ENCODE measurements at regions not wholly inside any gene's neighbourhood (a gene's known extent, or its start where the extent isn't known, plus 50 kb on each side); places are given as distances from the start of the nearest gene placed in this dataset.
"Not testable (repeated sequence)": the region's sequence is repeated elsewhere in the genome, so short reads cannot be mapped to it uniquely, and the experiment has no call there.

DNA sequence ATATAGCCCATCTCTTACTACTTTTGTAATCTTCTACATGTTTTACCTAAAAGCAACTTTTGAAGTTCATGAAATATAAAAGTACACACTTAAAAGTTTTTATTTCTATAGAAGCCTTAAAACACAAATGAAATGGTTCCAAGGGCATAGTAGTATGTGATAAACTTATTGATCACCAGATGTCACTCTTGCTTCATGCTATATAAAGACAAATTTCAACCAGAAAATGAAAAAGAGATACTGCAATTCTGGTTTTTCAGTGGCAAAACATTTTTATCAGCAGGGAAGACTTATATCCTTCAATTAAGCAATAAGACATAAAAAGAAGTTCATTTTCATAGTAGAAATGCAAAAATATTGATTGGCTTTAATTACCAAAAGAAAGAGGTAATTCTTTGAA lies 69.4 kb upstream of the FBXL17 start:
- TF ChIP-seq POLR2AphosphoS5 (IDR thresholded peaks at IDR 0.05; ENCODE audit: low read depth), result no peak
- TF ChIP-seq, protein P1, sequence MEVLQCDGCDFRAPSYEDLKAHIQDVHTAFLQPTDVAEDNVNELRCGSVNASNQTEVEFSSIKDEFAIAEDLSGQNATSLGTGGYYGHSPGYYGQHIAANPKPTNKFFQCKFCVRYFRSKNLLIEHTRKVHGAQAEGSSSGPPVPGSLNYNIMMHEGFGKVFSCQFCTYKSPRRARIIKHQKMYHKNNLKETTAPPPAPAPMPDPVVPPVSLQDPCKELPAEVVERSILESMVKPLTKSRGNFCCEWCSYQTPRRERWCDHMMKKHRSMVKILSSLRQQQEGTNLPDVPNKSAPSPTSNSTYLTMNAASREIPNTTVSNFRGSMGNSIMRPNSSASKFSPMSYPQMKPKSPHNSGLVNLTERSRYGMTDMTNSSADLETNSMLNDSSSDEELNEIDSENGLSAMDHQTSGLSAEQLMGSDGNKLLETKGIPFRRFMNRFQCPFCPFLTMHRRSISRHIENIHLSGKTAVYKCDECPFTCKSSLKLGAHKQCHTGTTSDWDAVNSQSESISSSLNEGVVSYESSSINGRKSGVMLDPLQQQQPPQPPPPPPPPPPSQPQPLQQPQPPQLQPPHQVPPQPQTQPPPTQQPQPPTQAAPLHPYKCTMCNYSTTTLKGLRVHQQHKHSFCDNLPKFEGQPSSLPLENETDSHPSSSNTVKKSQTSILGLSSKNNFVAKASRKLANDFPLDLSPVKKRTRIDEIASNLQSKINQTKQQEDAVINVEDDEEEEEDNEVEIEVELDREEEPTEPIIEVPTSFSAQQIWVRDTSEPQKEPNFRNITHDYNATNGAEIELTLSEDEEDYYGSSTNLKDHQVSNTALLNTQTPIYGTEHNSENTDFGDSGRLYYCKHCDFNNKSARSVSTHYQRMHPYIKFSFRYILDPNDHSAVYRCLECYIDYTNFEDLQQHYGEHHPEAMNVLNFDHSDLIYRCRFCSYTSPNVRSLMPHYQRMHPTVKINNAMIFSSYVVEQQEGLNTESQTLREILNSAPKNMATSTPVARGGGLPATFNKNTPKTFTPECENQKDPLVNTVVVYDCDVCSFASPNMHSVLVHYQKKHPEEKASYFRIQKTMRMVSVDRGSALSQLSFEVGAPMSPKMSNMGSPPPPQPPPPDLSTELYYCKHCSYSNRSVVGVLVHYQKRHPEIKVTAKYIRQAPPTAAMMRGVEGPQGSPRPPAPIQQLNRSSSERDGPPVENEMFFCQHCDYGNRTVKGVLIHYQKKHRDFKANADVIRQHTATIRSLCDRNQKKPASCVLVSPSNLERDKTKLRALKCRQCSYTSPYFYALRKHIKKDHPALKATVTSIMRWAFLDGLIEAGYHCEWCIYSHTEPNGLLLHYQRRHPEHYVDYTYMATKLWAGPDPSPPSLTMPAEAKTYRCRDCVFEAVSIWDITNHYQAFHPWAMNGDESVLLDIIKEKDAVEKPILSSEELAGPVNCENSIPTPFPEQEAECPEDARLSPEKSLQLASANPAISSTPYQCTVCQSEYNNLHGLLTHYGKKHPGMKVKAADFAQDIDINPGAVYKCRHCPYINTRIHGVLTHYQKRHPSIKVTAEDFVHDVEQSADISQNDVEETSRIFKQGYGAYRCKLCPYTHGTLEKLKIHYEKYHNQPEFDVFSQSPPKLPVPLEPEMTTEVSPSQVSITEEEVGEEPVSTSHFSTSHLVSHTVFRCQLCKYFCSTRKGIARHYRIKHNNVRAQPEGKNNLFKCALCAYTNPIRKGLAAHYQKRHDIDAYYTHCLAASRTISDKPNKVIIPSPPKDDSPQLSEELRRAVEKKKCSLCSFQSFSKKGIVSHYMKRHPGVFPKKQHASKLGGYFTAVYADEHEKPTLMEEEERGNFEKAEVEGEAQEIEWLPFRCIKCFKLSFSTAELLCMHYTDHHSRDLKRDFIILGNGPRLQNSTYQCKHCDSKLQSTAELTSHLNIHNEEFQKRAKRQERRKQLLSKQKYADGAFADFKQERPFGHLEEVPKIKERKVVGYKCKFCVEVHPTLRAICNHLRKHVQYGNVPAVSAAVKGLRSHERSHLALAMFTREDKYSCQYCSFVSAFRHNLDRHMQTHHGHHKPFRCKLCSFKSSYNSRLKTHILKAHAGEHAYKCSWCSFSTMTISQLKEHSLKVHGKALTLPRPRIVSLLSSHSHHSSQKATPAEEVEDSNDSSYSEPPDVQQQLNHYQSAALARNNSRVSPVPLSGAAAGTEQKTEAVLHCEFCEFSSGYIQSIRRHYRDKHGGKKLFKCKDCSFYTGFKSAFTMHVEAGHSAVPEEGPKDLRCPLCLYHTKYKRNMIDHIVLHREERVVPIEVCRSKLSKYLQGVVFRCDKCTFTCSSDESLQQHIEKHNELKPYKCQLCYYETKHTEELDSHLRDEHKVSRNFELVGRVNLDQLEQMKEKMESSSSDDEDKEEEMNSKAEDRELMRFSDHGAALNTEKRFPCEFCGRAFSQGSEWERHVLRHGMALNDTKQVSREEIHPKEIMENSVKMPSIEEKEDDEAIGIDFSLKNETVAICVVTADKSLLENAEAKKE (CRISPR knock-in tag; IDR thresholded peaks at IDR 0.05), result no peak
- TF ChIP-seq, protein P2, sequence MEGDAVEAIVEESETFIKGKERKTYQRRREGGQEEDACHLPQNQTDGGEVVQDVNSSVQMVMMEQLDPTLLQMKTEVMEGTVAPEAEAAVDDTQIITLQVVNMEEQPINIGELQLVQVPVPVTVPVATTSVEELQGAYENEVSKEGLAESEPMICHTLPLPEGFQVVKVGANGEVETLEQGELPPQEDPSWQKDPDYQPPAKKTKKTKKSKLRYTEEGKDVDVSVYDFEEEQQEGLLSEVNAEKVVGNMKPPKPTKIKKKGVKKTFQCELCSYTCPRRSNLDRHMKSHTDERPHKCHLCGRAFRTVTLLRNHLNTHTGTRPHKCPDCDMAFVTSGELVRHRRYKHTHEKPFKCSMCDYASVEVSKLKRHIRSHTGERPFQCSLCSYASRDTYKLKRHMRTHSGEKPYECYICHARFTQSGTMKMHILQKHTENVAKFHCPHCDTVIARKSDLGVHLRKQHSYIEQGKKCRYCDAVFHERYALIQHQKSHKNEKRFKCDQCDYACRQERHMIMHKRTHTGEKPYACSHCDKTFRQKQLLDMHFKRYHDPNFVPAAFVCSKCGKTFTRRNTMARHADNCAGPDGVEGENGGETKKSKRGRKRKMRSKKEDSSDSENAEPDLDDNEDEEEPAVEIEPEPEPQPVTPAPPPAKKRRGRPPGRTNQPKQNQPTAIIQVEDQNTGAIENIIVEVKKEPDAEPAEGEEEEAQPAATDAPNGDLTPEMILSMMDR (conservative IDR thresholded peaks at IDR 0.05; ENCODE audit: low read depth in 2 of 2), result peak in 1 of 2 experiments; percentile 60; a peak in 3 of 4 replicates
- TF ChIP-seq, protein P3, sequence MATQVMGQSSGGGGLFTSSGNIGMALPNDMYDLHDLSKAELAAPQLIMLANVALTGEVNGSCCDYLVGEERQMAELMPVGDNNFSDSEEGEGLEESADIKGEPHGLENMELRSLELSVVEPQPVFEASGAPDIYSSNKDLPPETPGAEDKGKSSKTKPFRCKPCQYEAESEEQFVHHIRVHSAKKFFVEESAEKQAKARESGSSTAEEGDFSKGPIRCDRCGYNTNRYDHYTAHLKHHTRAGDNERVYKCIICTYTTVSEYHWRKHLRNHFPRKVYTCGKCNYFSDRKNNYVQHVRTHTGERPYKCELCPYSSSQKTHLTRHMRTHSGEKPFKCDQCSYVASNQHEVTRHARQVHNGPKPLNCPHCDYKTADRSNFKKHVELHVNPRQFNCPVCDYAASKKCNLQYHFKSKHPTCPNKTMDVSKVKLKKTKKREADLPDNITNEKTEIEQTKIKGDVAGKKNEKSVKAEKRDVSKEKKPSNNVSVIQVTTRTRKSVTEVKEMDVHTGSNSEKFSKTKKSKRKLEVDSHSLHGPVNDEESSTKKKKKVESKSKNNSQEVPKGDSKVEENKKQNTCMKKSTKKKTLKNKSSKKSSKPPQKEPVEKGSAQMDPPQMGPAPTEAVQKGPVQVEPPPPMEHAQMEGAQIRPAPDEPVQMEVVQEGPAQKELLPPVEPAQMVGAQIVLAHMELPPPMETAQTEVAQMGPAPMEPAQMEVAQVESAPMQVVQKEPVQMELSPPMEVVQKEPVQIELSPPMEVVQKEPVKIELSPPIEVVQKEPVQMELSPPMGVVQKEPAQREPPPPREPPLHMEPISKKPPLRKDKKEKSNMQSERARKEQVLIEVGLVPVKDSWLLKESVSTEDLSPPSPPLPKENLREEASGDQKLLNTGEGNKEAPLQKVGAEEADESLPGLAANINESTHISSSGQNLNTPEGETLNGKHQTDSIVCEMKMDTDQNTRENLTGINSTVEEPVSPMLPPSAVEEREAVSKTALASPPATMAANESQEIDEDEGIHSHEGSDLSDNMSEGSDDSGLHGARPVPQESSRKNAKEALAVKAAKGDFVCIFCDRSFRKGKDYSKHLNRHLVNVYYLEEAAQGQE (IDR thresholded peaks at IDR 0.05; ENCODE audit: unreplicated experiment), result no peak
- Histone ChIP-seq H3K4me1 (ENCODE audit: insufficient read depth) (no peaks in the 10 kb centered on the region), H3K79me2 (replicated peaks; ENCODE audit: insufficient read depth) (no peaks in the 10 kb centered on the region), H4K20me1 (replicated peaks; ENCODE audit: insufficient read depth) (no peaks in the 10 kb centered on the region), H3K27me3 (ENCODE audit: insufficient read depth) (no peaks in the 10 kb centered on the region), H2AFZ (no peak overlapping the region), H3K4me3 (no peak overlapping the region), H3K27ac (ENCODE audit: low read depth) (no peak overlapping the region), H3K36me3 (ENCODE audit: insufficient read depth) (no peaks in the 10 kb centered on the region; the same call in 1 of the 2 replicates), H3K4me2 (no peak overlapping the region), H3K9me2 (ENCODE audit: insufficient read depth) (no peaks in the 10 kb centered on the region), H3F3A (replicated peaks; ENCODE audit: low read depth) (no peaks in the 10 kb centered on the region)
- Mint-ChIP-seq H3K27ac (no peak overlapping the region), H3K9me3 (peaks cover 41% of the 10 kb centered on the region), H3K4me3 (no peak overlapping the region), H3K27me3 (ENCODE audit: insufficient read depth, low read depth, poor library complexity) (peaks cover 5% of the 10 kb centered on the region), H3K36me3 (ENCODE audit: low read depth) (peaks cover 27% of the 10 kb centered on the region), H3K4me1 (no peaks in the 10 kb centered on the region)
- DNase-seq (ENCODE audit: low spot score) (peak; percentile 33), ATAC-seq (no peak)

DNA sequence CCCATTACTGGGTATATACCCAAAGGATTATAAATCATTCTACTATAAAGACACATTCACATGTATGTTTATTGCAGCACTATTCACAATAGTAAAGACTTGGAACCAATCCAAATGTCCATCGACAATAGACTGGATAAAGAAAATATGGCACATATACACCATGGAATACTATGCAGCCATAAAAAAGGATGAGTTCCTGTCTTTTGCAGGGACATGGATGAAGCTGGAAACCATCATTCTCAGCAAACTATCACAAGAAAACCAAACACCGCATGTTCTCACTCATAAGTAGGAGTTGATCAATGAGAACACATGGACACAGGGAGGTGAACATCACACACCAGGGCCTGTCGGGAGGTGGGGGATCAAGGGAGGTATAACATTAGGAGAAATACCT lies 62.2 kb upstream of the FBXL17 start:
- not testable (repeated sequence) for H4K20me1 ChIP-seq (replicated peaks; ENCODE audit: insufficient read depth); H3F3A ChIP-seq (replicated peaks; ENCODE audit: low read depth); ATAC-seq; H3K4me2 ChIP-seq; H3K4me1 ChIP-seq (ENCODE audit: insufficient read depth); H3K79me2 ChIP-seq (replicated peaks; ENCODE audit: insufficient read depth); H2AFZ ChIP-seq; H3K4me3 Mint-ChIP-seq; H3K4me1 Mint-ChIP-seq; H3K27me3 ChIP-seq (ENCODE audit: insufficient read depth); H3K27me3 Mint-ChIP-seq (ENCODE audit: insufficient read depth, low read depth, poor library complexity); H3K4me3 ChIP-seq; DNase-seq (ENCODE audit: low spot score); H3K9me2 ChIP-seq (ENCODE audit: insufficient read depth); H3K27ac Mint-ChIP-seq; H3K36me3 Mint-ChIP-seq (ENCODE audit: low read depth); H3K36me3 ChIP-seq (ENCODE audit: insufficient read depth); H3K27ac ChIP-seq (ENCODE audit: low read depth)
- H3K9me3 Mint-ChIP-seq, result peaks cover 18% of the 10 kb centered on the region

DNA sequence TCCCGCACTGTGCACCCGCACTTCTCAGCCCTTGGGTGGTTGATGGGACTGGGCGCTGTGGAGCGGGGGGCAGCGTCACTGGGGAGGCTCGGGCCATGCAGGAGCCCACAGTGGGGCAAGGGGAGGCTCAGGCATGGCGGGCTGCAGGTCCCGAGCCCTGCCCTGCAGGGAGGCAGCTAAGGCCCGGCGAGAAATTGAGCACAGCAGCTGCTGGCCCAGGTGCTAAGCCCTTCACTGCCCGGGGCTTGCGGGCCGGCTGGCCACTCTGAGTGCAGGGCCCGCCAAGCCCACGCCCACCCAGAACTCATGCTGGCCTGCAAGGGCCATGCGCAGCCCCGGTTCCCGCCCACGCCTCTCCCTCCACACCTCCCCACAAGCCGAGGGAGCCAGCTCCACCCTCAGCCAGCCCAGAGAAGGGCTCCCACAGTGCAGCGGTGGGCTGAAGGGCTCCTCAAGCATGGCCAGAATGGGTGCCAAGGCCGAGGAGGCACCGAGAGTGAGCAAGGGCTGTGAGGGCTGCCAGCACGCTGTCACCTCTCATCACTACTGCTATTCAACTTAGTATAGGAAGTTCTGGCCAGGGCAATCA lies 60.3 kb upstream of the FBXL17 start:
- H3K27me3 Mint-ChIP-seq (ENCODE audit: insufficient read depth, low read depth, poor library complexity); H3K27ac Mint-ChIP-seq; H3K36me3 ChIP-seq (ENCODE audit: insufficient read depth); DNase-seq (ENCODE audit: low spot score); H4K20me1 ChIP-seq (replicated peaks; ENCODE audit: insufficient read depth); ATAC-seq; H3K79me2 ChIP-seq (replicated peaks; ENCODE audit: insufficient read depth); H3K4me1 Mint-ChIP-seq; H3K27ac ChIP-seq (ENCODE audit: low read depth); H3K4me1 ChIP-seq (ENCODE audit: insufficient read depth); H3K4me3 ChIP-seq; H3K36me3 Mint-ChIP-seq (ENCODE audit: low read depth); H3K27me3 ChIP-seq (ENCODE audit: insufficient read depth); H2AFZ ChIP-seq; H3F3A ChIP-seq (replicated peaks; ENCODE audit: low read depth); H3K4me2 ChIP-seq; H3K4me3 Mint-ChIP-seq; H3K9me2 ChIP-seq (ENCODE audit: insufficient read depth): not testable (repeated sequence)
- peaks cover 19% of the 10 kb centered on the region for H3K9me3 Mint-ChIP-seq

Measured in GM23338 (cell line).